ENCODE measurements at regions not wholly inside any gene's neighbourhood (a gene's known extent, or its start where the extent isn't known, plus 50 kb on each side); places are given as distances from the start of the nearest gene placed in this dataset.

DNA sequence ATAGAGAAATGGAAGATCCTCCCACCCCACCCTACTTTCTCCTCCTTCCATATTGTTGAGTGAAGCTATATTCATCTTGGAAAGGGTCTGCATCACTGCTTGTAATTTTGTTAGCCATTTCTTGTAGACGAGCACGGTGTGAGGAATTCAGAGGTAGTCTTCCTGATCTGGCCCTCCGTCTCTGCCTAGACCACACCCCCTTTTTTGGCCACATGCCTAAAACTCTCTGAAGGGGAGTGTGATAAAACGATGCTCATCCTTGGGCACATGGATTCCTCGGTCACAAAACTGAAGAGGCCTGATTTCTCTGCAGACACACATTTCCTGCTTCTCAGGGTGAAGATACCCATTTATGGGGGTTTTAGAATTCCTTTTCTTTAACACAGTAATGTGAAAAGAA is 182.8 kb downstream of the LARP7 start:
- H3K4me1 ChIP-seq (ENCODE audit: control insufficient read depth, extremely low read depth, insufficient read depth, low read length): no peaks in the 10 kb centered on the region
- no peak for TF ChIP-seq MYC (IDR thresholded peaks at IDR 0.05; ENCODE audit: low read depth, low read length)
- TF ChIP-seq, protein P1, sequence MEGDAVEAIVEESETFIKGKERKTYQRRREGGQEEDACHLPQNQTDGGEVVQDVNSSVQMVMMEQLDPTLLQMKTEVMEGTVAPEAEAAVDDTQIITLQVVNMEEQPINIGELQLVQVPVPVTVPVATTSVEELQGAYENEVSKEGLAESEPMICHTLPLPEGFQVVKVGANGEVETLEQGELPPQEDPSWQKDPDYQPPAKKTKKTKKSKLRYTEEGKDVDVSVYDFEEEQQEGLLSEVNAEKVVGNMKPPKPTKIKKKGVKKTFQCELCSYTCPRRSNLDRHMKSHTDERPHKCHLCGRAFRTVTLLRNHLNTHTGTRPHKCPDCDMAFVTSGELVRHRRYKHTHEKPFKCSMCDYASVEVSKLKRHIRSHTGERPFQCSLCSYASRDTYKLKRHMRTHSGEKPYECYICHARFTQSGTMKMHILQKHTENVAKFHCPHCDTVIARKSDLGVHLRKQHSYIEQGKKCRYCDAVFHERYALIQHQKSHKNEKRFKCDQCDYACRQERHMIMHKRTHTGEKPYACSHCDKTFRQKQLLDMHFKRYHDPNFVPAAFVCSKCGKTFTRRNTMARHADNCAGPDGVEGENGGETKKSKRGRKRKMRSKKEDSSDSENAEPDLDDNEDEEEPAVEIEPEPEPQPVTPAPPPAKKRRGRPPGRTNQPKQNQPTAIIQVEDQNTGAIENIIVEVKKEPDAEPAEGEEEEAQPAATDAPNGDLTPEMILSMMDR (IDR thresholded peaks at IDR 0.05; ENCODE audit: extremely low read depth in 1 of 2, insufficient read depth in 1 of 2, low read depth in 1 of 2, low read length in 2 of 2): no peak
- no peaks in the 10 kb centered on the region for H4K20me1 ChIP-seq (replicated peaks; ENCODE audit: control insufficient read depth, extremely low read depth, insufficient read depth, low read length)
- BruUV-seq (replicated peaks): no TSS peak
- no peaks in the 10 kb centered on the region for H3K9me1 ChIP-seq (replicated peaks; ENCODE audit: control insufficient read depth, extremely low read depth, insufficient read depth, low read length)
- no peak for FAIRE-seq
- POLR2A ChIA-PET: no interaction called here
- no peaks in the 10 kb centered on the region for H3K36me3 ChIP-seq (ENCODE audit: control insufficient read depth in 2 of 2, extremely low read depth in 1 of 2, insufficient read depth in 2 of 2, low read length in 2 of 2)
- intact Hi-C loops (cut with micrococcal nuclease): no loop called here
- no peaks in the 10 kb centered on the region for H3K79me2 ChIP-seq (ENCODE audit: control insufficient read depth, insufficient read depth, low read length)
- no peak overlapping the region for H3K27ac ChIP-seq (ENCODE audit: insufficient read depth, low read depth, low read length)
- CTCF ChIA-PET: no interaction called here
- H3K9me3 ChIP-seq (replicated peaks; ENCODE audit: control insufficient read depth, insufficient read depth, low read length): no peaks in the 10 kb centered on the region
- H3K9ac ChIP-seq (replicated peaks; ENCODE audit: extremely low read depth, insufficient read depth, low read length): no peak overlapping the region
- no peak overlapping the region for H2AFZ ChIP-seq (ENCODE audit: low read depth, low read length)
- dilution Hi-C loops (cut with MboI; ENCODE audit: extremely low pct_ligation_motif_present, low sequenced_read_pairs): no loop called here
- peaks cover 0 to 9% of the 10 kb centered on the region in 2 experiments for H3K27me3 ChIP-seq (ENCODE audit: control insufficient read depth in 2 of 2, insufficient read depth in 2 of 2, low read length in 2 of 2)
- DNase-seq (ENCODE audit: low read depth, low spot score): no peak
- no peak overlapping the region for H3K4me2 ChIP-seq (ENCODE audit: insufficient read depth, low read length)
- no peak overlapping the region for H3K4me3 ChIP-seq (replicated peaks in 1 of 3; ENCODE audit: insufficient read depth in 1 of 3, low read depth in 1 of 3, low read length in 3 of 3)

DNA sequence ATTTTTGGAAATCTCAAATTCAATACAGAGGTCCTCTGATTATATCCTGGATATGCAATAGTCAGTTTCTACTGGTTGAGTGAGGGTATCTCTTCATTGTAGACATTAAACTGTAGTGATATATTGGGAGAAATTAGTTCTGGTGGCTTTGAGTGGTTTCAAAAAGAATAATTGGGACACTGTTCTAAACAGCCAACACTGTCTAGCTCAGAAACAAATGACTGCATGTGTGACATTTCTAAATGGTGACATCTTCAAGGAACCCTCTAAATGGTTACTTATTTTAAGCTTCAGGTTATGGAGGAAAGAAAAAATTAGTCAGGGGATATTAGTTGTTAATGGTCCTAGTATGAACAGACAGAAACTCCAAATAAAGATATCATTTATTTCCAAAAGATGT is 186.2 kb downstream of the LARP7 start:
- Histone ChIP-seq H4K20me1 (replicated peaks; ENCODE audit: control insufficient read depth, extremely low read depth, insufficient read depth, low read length) (no peaks in the 10 kb centered on the region), H2AFZ (ENCODE audit: low read depth, low read length) (no peak overlapping the region), H3K27ac (ENCODE audit: insufficient read depth, low read depth, low read length) (no peak overlapping the region), H3K36me3 (ENCODE audit: control insufficient read depth in 2 of 2, extremely low read depth in 1 of 2, insufficient read depth in 2 of 2, low read length in 2 of 2) (no peaks in the 10 kb centered on the region), H3K9ac (replicated peaks; ENCODE audit: extremely low read depth, insufficient read depth, low read length) (no peak overlapping the region), H3K9me3 (replicated peaks; ENCODE audit: control insufficient read depth, insufficient read depth, low read length) (no peaks in the 10 kb centered on the region), H3K27me3 (ENCODE audit: control insufficient read depth in 2 of 2, insufficient read depth in 2 of 2, low read length in 2 of 2) (peaks cover 0 to 6% of the 10 kb centered on the region in 2 experiments), H3K9me1 (replicated peaks; ENCODE audit: control insufficient read depth, extremely low read depth, insufficient read depth, low read length) (no peaks in the 10 kb centered on the region), H3K79me2 (ENCODE audit: control insufficient read depth, insufficient read depth, low read length) (no peaks in the 10 kb centered on the region), H3K4me3 (replicated peaks in 1 of 3; ENCODE audit: insufficient read depth in 1 of 3, low read depth in 1 of 3, low read length in 3 of 3) (no peak overlapping the region), H3K4me2 (ENCODE audit: insufficient read depth, low read length) (no peak overlapping the region), H3K4me1 (ENCODE audit: control insufficient read depth, extremely low read depth, insufficient read depth, low read length) (no peaks in the 10 kb centered on the region)
- dilution Hi-C loops (cut with MboI; ENCODE audit: extremely low pct_ligation_motif_present, low sequenced_read_pairs): no loop called here
- intact Hi-C loops (cut with micrococcal nuclease): no loop called here
- ChIA-PET CTCF (no interaction called here), POLR2A (no interaction called here)
- BruUV-seq (replicated peaks): no TSS peak
- no peak for FAIRE-seq
- DNase-seq (ENCODE audit: low read depth, low spot score): no peak
- TF ChIP-seq JUN (IDR thresholded peaks at IDR 0.05; ENCODE audit: borderline replicate concordance, insufficient read depth, insufficient read length, low read depth): no peak
- TF ChIP-seq, protein P2, sequence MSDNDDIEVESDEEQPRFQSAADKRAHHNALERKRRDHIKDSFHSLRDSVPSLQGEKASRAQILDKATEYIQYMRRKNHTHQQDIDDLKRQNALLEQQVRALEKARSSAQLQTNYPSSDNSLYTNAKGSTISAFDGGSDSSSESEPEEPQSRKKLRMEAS (IDR thresholded peaks at IDR 0.05; ENCODE audit: insufficient read depth, insufficient read length): no peak
